Tibial artery (tissue), 4 donors: ENCODE measurements at regions not wholly inside any gene's neighbourhood (a gene's known extent, or its start where the extent isn't known, plus 50 kb on each side); places are given as distances from the start of the nearest gene placed in this dataset.

Source experiments
- DNase-seq, 2 donors: peaks; one replicate each; pipeline ENCODE4 v3.0.0-alpha.2; 2019
- H3K27ac ChIP-seq, 2 donors: fragments of 200-600 bp; sonication (generic) in 1 of 2; 1 replicate in 1 of 2; 2 replicates in 1 of 2; pipeline ENCODE4 v1.5.1; 2018 to 2019; ENCODE audit warnings: mild to moderate bottlenecking in 1 of 2
- H3K27me3 ChIP-seq, 2 donors: fragments of 200-600 bp; sonication (generic) in 1 of 2; one replicate each; pipeline versions ENCODE4 v1.5.1 to v1.6.0; 2016 to 2019
- H3K36me3 ChIP-seq, 3 donors: fragments of 200-600 bp; sonication (generic) in 2 of 3; one replicate each; pipeline ENCODE4 v1.5.1; 2016 to 2019; ENCODE audit warnings: mild to moderate bottlenecking in 2 of 3
- H3K4me1 ChIP-seq, 4 donors: fragments of 200-600 bp; sonication (generic) in 2 of 4; 1 replicate in 3 of 4; 2 replicates in 1 of 4; pipeline ENCODE4 v1.5.1; 2016 to 2019
- H3K4me3 ChIP-seq, 2 donors: fragments of 200-600 bp; sonication (generic) in 1 of 2; 1 replicate in 1 of 2; 2 replicates in 1 of 2; pipeline ENCODE4 v1.5.1; 2018 to 2019; ENCODE audit warnings: mild to moderate bottlenecking in 2 of 2
- H3K9me3 ChIP-seq, 3 donors: fragments of 200-600 bp; sonication (generic) in 1 of 3; one replicate each; pipeline ENCODE4 v1.5.1; 2016 to 2019
- CTCF ChIP-seq, 2 experiments: fragments of 200-600 bp in 1 of 2; fragments of 450-650 bp in 1 of 2; IDR thresholded peaks; one replicate each; pipeline ENCODE4 v1.5.1; 2017 to 2019; ENCODE audit warnings: antibody characterized with exemption in 2 of 2, mild to moderate bottlenecking in 1 of 2, moderate library complexity in 1 of 2
- intact Hi-C: fragments of 100-400 bp; cut with DNase I; formaldehyde crosslinking; loops from one replicate; pipeline ENCODE4 v1.15.0; 2023; ENCODE audit warnings: low total_unique reads

GRCh38 chr1:244356376-244356775 is 95.3 kb downstream of the ADSS2 start:
- TF ChIP-seq CTCF (IDR thresholded peaks at IDR 0.05), result no peak
- DNase-seq, result no peak
- Histone ChIP-seq H3K36me3 (no peaks in the 10 kb centered on the region), H3K4me1 (peaks cover 0 to 8% (median under 1%) of the 10 kb centered on the region in 4 donors), H3K9me3 (no peaks in the 10 kb centered on the region), H3K27me3 (no peaks in the 10 kb centered on the region), H3K27ac (no peak overlapping the region), H3K4me3 (no peak overlapping the region)
- intact Hi-C loops, result no loop called here
